Ishikawa (cell line): ENCODE measurements at regions not wholly inside any gene's neighbourhood (a gene's known extent, or its start where the extent isn't known, plus 50 kb on each side); places are given as distances from the start of the nearest gene placed in this dataset.

Source experiments
- CEBPB ChIP-seq: IDR thresholded peaks from 2 replicates; pipeline ENCODE4 v1.6.1; 2012
- CREB1 ChIP-seq: IDR thresholded peaks from 2 replicates; pipeline ENCODE4 v1.6.1; 2012; ENCODE audit warnings: low read depth
- EGR1 ChIP-seq: IDR thresholded peaks from 2 replicates; pipeline ENCODE4 v1.6.1; 2012
- EP300 ChIP-seq: IDR thresholded peaks from 2 replicates; pipeline ENCODE4 v1.6.1; 2012; ENCODE audit warnings: borderline replicate concordance
- FOXM1 ChIP-seq: IDR thresholded peaks from 2 replicates; pipeline ENCODE4 v1.6.1; 2012; ENCODE audit warnings: low read depth, borderline replicate concordance
- NFIC ChIP-seq: IDR thresholded peaks from 2 replicates; pipeline ENCODE4 v1.6.1; 2012
- RAD21 ChIP-seq: IDR thresholded peaks from 2 replicates; pipeline ENCODE4 v1.6.1; 2012; ENCODE audit warnings: low read depth
- REST ChIP-seq: IDR thresholded peaks from 2 replicates; pipeline ENCODE4 v1.6.1; 2012; ENCODE audit warnings: low read depth, mild to moderate bottlenecking
- TAF1 ChIP-seq: IDR thresholded peaks from 2 replicates; pipeline ENCODE4 v1.6.1; 2012; ENCODE audit warnings: low read depth, mild to moderate bottlenecking
- TCF12 ChIP-seq: IDR thresholded peaks from 2 replicates; pipeline ENCODE4 v1.6.1; 2012; ENCODE audit warnings: low read depth
- TEAD4 ChIP-seq: IDR thresholded peaks from 2 replicates; pipeline ENCODE4 v1.6.1; 2012
- USF1 ChIP-seq: IDR thresholded peaks from 2 replicates; pipeline ENCODE4 v1.6.1; 2012
- YY1 ChIP-seq: IDR thresholded peaks from 2 replicates; pipeline ENCODE4 v1.6.1; 2012; ENCODE audit warnings: low read depth
- ZBTB7A ChIP-seq: IDR thresholded peaks from 2 replicates; pipeline ENCODE4 v1.6.1; 2012; ENCODE audit warnings: low read depth
- TF ChIP-seq, protein P1 (sequence below): IDR thresholded peaks from 2 replicates; pipeline ENCODE4 v1.6.1; 2012

GRCh38 chr1:194809215-194809614 is 1622.8 kb upstream of the B3GALT2 start:
- no peak for TF ChIP-seq EP300
- no peak for TF ChIP-seq RAD21
- TF ChIP-seq TCF12, result no peak

DNA sequence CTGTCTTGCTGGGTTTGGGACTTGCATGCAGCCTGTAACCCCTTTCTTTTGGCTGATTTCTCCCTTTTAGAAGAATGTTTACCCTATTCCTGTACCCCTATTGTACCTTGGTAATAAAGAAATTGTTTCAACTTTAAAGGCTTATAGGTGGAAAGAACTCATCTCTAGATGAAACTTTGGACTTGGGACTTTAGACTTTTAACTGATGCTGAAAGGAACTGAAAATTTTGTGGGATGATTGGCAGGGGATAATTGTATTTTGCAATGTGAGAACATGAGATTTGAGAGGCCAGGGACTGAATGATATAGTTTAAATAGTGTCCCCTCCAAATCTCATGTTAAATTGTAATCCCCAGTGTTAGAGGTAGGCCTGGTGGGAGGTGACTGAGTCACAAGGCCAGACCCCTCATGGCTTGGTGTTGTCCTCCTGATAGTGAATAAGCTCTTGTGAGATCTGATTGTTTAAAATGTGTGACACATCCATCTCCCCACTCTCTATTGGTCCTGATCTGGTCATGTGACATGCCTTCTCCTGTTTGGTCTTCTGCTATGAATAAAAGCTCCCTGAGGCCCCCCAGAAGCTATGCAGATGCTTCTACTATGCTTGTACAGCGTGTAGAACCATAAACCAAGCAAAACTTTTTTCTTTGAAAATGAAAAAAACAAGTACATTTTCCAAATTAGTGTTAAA is 1621.3 kb upstream of the B3GALT2 start:
- TF ChIP-seq FOXM1, result no peak

GRCh38 chr1:194802572-194802971 is 1616.2 kb upstream of the B3GALT2 start:
- TF ChIP-seq EP300, result no peak
- no peak for TF ChIP-seq YY1

DNA sequence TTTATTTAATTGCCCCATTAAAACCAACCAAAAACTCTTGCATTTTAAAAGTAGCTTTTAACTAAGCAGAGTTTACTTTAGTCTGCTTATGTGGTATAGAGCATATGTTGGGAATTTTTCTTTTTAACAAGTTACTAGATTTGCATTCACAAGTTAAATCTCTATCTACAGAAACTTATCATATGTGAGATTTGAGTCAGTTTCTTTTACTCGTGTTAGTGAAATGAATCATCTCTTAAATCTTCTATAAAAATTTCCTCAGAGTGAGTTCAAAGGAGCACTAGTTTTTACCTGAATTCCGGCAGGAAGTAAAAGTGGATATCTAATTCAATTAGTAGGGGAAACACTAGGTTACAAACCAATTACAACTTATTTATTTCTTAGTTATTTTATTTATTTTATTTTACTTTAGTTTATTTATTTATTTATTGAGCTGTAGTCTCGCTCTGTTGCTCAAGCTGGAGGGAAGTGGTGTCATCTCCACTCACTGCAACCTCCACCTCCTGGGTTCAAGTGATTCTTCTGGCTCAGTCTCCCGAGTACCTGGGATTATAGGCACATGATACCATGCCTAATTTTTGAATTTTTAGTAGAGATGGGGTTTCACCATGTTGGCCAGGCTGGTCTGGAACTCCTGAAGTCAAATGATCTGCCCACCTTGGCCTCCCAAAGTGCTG is 1609.6 kb upstream of the B3GALT2 start:
- TF ChIP-seq EP300 (no peak), CEBPB (no peak), RAD21 (no peak), TCF12 (no peak), TAF1 (no peak), YY1 (no peak), USF1 (no peak), CREB1 (no peak), NFIC (no peak)

- TF ChIP-seq NFIC (no peak), RAD21 (no peak), CREB1 (no peak), USF1 (no peak), REST (no peak)
These were observed 1600.6 kb upstream of the B3GALT2 start for GRCh38 chr1:194787001-194787400.

GRCh38 chr1:194786027-194786426 is 1599.6 kb upstream of the B3GALT2 start:
- no peak for TF ChIP-seq USF1
- TF ChIP-seq YY1, result no peak
- TF ChIP-seq NFIC, result no peak
- TF ChIP-seq EGR1, result no peak
- no peak for TF ChIP-seq REST
- no peak for TF ChIP-seq CEBPB
- TF ChIP-seq FOXM1, result no peak
- no peak for TF ChIP-seq EP300
- TF ChIP-seq ZBTB7A, result no peak
- TF ChIP-seq TCF12, result no peak
- TF ChIP-seq, protein P1, sequence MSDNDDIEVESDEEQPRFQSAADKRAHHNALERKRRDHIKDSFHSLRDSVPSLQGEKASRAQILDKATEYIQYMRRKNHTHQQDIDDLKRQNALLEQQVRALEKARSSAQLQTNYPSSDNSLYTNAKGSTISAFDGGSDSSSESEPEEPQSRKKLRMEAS, result no peak
- no peak for TF ChIP-seq RAD21
- TF ChIP-seq TAF1, result no peak
- TF ChIP-seq TEAD4, result no peak

DNA sequence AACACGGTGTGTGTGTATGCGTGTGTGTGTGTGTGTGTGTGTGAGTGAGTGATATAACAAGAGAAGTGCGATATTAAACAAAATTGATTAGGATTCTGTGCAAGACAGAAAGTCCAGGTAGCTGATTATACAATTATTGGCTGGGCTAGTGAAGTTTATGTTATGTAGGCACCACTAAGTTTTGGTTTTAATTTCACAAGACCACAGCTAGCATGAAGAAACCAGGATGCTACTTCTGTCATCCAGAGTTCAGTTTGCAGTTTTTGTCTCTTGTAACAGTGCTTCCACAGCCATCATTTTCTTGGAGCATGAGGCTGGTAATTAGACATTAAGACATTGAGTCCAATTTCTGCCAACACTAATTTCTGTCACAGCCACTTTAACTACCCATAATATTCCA is 1590.2 kb upstream of the B3GALT2 start:
- TF ChIP-seq TEAD4 (no peak), TAF1 (no peak), RAD21 (no peak), YY1 (no peak), EP300 (no peak), ZBTB7A (no peak), CREB1 (no peak), TCF12 (no peak), FOXM1 (no peak), USF1 (no peak)
- TF ChIP-seq, protein P1, result no peak
